ENCODE measurements at regions not wholly inside any gene's neighbourhood (a gene's known extent, or its start where the extent isn't known, plus 50 kb on each side); places are given as distances from the start of the nearest gene placed in this dataset.

DNA sequence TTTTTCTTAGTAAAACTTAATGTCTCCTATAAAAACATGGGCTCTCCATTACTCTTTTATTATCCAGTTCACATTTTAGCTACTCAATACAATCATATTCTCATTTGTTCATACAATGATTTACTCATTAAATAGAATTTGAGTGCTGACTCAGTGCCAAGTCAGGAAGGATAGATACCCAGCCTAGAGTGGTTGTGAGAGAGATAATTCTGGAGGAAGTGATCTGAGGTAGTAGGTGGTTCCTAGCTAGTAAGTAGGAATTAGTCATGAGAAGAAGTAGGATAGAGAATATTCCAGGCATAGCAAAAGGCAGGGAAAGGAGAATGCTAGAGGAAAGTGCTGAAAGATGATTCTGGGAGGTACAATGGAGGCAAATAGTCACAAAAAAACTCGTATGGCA lies 133.5 kb upstream of the MBL2 start:
- TF ChIP-seq TAF1 (IDR thresholded peaks at IDR 0.05; ENCODE audit: low read depth, low read length) = no peak
- TF ChIP-seq POLR2AphosphoS5 (IDR thresholded peaks at IDR 0.05; ENCODE audit: low read depth, low read length) = no peak
- TF ChIP-seq POLR2A (IDR thresholded peaks at IDR 0.05; ENCODE audit: low read depth, low read length) = no peak
- no peak for TF ChIP-seq POU2F2 (IDR thresholded peaks at IDR 0.05; ENCODE audit: low read depth, low read length)
- TF ChIP-seq SPI1 (IDR thresholded peaks at IDR 0.05; ENCODE audit: low read depth, low read length) = no peak
